ENCODE measurements at regions not wholly inside any gene's neighbourhood (a gene's known extent, or its start where the extent isn't known, plus 50 kb on each side); places are given as distances from the start of the nearest gene placed in this dataset.

DNA sequence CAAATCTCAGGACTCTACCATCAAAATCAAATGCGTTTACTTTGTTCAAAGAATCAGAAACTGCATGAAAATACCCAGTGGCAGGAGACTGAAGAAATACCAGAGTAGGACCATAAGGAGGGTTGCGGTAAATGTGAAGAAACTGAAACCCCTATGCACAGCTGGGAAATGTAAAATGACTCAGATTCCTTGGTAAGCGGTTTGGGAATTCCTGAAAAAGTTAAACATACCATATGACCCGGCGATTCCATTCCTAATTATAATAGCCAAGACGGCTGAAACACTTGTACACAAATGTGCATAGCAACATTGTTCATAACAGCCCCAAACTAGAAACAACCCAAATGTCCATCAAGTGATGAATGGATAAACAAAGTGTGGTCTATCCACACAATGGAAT is 114.1 kb upstream of the GRAMD1B start:
- no peak for DNase-seq
- TF ChIP-seq CTCF (IDR thresholded peaks at IDR 0.05), result no peak
- Mint-ChIP-seq H3K9me3 (no peaks in the 10 kb centered on the region), H3K27ac (no peak overlapping the region), H3K4me3 (no peak overlapping the region), H3K27me3 (ENCODE audit: low read depth, poor library complexity) (peaks cover 12% of the 10 kb centered on the region), H3K36me3 (ENCODE audit: low read depth) (no peaks in the 10 kb centered on the region), H3K4me1 (no peaks in the 10 kb centered on the region)

GRCh38 chr11:123314972-123315371 is 115.1 kb upstream of the GRAMD1B start:
- Mint-ChIP-seq H3K4me3 (no peak overlapping the region), H3K4me1 (no peaks in the 10 kb centered on the region), H3K9me3 (no peaks in the 10 kb centered on the region), H3K36me3 (ENCODE audit: low read depth) (no peaks in the 10 kb centered on the region), H3K27me3 (ENCODE audit: low read depth, poor library complexity) (peaks cover 9% of the 10 kb centered on the region), H3K27ac (no peak overlapping the region)
- no peak for DNase-seq
- TF ChIP-seq CTCF (IDR thresholded peaks at IDR 0.05), result no peak

- no peak for TF ChIP-seq CTCF (IDR thresholded peaks at IDR 0.05)
- H3K9me3 Mint-ChIP-seq, result no peaks in the 10 kb centered on the region
- H3K27me3 Mint-ChIP-seq (ENCODE audit: low read depth, poor library complexity), result peaks cover 9% of the 10 kb centered on the region
- peaks cover 2% of the 10 kb centered on the region for H3K4me1 Mint-ChIP-seq
- no peak overlapping the region for H3K27ac Mint-ChIP-seq
- no peak for DNase-seq
- no peak overlapping the region for H3K4me3 Mint-ChIP-seq
- no peaks in the 10 kb centered on the region for H3K36me3 Mint-ChIP-seq (ENCODE audit: low read depth)
Observed at GRCh38 chr11:123313262-123313661, 116.8 kb upstream of the GRAMD1B start.

- TF ChIP-seq CTCF (IDR thresholded peaks at IDR 0.05), result no peak
- DNase-seq, result no peak
- H3K4me1 Mint-ChIP-seq, result peaks cover 32% of the 10 kb centered on the region
- H3K36me3 Mint-ChIP-seq (ENCODE audit: low read depth), result no peaks in the 10 kb centered on the region
- no peak overlapping the region for H3K4me3 Mint-ChIP-seq
- H3K27me3 Mint-ChIP-seq (ENCODE audit: low read depth, poor library complexity), result peaks cover 25% of the 10 kb centered on the region
- no peak overlapping the region for H3K27ac Mint-ChIP-seq
- H3K9me3 Mint-ChIP-seq, result no peaks in the 10 kb centered on the region
Observed at GRCh38 chr11:123308077-123308476, 113.0 kb upstream of the CLMP start.

DNA sequence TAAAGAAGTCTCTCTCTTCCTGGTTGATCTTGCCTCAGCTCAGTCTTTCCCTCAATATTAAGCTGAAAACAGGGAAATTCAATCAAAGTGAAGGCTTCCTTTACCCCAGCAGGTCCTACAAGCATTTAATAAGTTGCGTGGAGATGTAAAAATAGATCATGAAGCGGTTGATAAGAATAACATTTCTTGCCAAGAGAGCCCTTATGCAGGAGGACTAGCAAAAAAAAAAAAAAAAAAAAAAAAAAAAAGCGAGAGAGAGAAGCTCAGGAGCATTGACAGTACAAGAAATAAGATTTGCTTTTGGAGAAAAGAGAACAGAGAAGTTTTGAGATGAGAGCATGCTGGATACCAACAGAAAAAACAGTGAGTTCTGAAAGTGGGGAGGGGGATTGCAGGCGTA is 112.2 kb upstream of the CLMP start:
- TF ChIP-seq CTCF (IDR thresholded peaks at IDR 0.05), result no peak
- peaks cover 40% of the 10 kb centered on the region for H3K4me1 Mint-ChIP-seq
- H3K27me3 Mint-ChIP-seq (ENCODE audit: low read depth, poor library complexity), result peaks cover 32% of the 10 kb centered on the region
- no peak overlapping the region for H3K4me3 Mint-ChIP-seq
- H3K9me3 Mint-ChIP-seq, result no peaks in the 10 kb centered on the region
- H3K36me3 Mint-ChIP-seq (ENCODE audit: low read depth), result no peaks in the 10 kb centered on the region
- no peak for DNase-seq
- no peak overlapping the region for H3K27ac Mint-ChIP-seq

- no peaks in the 10 kb centered on the region for H3K36me3 Mint-ChIP-seq (ENCODE audit: low read depth)
- no peaks in the 10 kb centered on the region for H3K9me3 Mint-ChIP-seq
- no peak overlapping the region for H3K4me3 Mint-ChIP-seq
- no peak for TF ChIP-seq CTCF (IDR thresholded peaks at IDR 0.05)
- peaks cover 35% of the 10 kb centered on the region for H3K27me3 Mint-ChIP-seq (ENCODE audit: low read depth, poor library complexity)
- DNase-seq, result no peak
- H3K27ac Mint-ChIP-seq, result no peak overlapping the region
- H3K4me1 Mint-ChIP-seq, result peaks cover 44% of the 10 kb centered on the region
Observed at GRCh38 chr11:123306531-123306930, 111.5 kb upstream of the CLMP start.
